ENCODE measurements at regions not wholly inside any gene's neighbourhood (a gene's known extent, or its start where the extent isn't known, plus 50 kb on each side); places are given as distances from the start of the nearest gene placed in this dataset.
"Not testable (repeated sequence)": the region's sequence is repeated elsewhere in the genome, so short reads cannot be mapped to it uniquely, and the experiment has no call there.

DNA sequence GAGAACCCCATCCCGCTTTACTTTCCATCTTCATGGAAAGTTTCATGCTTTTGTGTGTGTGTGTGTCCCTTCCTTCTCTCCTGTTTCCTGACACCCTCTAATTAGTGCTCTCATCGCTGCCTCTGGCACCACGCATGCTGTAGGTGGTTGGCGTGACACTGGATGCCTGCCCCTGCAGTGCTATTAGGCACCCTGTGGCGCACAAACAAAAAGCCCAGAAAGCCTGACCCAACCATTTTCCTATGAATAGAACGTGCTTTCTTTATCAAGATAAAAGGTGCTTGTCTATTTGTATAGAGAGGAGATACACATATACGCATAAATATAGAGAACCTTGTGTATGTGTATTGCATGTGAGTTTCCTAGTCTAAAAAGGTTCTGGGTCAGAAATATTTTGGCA lies 120.8 kb upstream of the CDCA7L start:
- DNase-seq, result peak; percentile 76

DNA sequence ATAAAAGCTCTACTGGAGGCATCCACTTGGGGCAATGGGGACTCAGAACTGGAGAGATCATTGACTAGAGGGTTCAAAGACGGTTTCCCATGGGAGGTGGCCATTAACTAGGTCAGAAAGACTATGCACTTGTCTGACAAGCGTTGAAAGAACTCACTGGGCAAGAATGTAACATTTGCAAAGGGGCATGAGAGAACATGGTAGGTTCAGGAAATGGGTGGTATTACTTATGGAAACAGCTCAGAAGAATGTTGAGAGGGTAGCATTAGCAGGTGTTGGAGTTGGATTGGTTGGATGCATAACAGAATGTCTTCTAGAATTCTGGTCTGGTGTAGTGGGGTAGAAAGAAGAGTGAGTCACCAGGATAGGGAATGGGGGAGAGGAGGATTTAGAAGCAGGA lies 119.1 kb upstream of the CDCA7L start:
- DNase-seq, result no peak

DNA sequence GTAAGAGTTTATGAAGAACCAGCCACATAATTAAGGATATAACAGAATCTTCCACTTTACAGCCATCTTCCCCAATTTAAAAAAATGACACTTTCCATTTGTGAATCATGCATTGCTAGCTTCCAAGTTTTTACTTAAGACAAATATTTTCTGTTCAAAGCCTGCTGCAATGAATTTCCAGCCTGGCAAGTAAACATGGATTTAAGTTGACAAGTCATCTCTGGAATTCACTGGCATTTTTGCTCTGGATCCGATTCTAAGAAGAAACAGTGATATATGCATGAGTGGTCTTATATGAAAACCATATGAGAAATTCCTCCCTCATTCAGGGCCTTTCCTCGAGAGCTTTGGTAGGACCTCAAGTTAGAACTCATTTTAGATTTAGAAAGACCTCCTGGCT lies 116.1 kb upstream of the CDCA7L start:
- no peak for DNase-seq

DNA sequence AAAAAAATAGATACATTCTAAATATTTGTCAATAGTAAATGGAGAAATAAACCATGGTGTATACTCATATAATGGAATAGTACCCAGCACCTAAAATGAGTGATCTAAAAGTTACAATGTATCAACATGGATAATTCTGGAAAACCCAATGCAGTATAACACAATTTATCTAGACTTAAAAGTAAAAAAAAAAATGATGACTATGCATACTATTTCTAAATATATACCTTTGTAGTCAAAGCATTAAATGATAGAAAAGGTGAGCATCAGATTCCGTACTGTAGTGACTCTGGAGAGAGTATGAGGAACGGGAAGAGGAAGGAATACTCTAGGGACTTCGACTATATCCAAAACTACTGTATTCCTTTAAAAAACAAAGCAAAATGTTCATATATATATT lies 115.2 kb upstream of the CDCA7L start:
- no peak for DNase-seq

DNA sequence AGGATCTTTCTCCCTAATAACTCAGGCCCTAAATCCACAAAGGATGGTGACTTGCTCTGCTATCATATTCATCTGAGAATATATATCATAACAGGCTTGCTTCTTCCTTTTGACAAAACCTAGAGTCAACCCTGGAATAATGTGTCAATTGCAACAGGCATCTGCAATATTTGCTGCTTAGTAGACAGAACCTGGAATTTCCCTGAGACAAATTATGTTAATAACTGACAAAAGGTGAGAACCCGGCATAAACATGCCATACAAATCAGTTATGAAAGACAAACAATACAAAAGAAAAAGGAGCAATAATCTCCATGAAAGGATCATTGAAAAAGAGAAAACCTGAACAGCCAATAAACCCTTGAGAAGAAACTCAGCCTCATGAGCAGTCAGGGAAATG lies 114.5 kb upstream of the CDCA7L start:
- DNase-seq, result no peak

DNA sequence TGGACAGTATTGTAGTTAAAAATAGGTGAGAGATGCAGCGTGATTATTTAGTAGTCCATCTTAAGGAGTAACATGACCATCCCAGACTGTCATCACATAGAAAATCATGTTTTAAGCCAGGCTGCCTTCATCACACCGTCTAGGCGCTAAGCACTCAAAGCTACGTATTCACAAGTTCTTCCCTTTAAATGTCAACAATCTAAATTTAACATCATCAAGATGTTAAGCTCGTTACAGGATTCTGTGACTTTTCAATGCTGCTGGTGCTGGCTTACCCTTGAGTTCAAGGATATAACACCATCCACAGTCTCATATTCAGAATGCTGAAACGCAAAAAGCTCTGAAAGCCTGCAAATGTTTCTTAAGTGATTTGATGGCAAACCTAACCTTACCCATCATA lies 109.5 kb upstream of the CDCA7L start:
- DNase-seq, result no peak

DNA sequence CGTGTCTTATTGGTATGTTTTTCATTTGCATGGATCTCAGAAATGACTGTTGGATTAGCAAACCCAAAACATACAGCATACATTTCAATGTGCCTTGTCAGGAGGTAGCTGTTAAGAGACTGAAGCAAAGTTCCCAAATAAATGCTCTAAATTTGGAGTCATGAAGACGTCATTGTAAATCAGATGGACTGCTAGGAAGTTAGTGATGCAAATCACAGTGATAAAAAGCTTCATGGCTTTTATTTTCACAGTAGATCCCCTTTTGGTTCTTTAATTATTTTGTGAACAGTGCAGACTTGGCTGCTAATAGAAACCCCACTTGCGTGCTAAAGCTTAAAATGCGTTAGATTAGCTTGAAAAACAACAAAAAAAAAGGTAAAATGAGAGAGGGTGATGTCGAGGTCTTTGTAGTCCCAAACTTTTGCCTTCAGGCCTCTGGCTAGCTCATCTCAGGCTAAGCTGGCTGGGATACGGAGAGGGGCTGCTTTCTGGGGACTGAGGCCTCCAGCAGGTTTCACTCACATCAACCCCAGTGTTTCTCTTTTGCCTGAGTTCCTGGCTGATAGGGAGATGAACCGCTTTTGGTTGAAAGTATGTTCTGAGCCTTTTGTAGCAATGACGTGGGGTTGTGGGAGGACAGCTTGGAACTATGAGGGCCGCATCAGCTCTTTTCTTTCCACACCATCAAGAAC lies 107.1 kb upstream of the CDCA7L start:
- no peak for DNase-seq

DNA sequence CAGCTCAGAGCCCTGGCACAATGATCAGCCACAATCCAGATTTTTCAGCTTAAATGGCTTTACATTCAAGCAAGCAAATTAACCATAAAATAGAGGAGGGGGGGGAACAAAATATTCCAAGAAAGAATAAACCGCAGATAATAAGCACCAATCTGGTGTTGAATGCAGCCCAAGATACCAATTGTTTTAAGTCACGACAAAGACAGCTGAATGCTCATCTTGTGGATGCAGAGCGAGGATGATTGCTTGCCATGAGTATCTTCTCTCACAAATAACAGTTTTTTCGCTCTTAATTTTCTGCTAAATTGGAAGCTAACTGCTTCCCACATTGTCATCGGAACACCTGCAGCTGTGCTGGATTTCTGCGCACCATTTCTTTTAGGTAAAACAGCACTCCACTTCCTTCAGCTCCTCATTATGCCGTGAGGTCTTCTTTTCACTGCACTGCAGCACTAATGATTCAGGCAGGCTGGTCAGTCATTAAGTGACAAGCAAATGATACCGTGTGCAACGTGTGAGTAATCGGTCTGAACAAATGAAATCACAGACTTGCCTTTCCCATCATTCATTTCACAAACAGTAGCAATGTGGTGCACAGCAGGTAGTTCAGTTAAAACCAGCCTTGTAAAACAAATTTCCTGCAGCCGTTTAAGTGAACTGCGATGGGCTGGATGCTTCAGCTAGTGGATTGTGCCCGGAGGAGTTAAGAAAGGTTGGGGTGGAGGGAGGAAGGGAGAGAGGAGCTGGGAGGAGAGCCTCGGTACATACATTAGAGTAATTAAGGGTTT lies 106.4 kb upstream of the CDCA7L start:
- DNase-seq, result peak; percentile 85

DNA sequence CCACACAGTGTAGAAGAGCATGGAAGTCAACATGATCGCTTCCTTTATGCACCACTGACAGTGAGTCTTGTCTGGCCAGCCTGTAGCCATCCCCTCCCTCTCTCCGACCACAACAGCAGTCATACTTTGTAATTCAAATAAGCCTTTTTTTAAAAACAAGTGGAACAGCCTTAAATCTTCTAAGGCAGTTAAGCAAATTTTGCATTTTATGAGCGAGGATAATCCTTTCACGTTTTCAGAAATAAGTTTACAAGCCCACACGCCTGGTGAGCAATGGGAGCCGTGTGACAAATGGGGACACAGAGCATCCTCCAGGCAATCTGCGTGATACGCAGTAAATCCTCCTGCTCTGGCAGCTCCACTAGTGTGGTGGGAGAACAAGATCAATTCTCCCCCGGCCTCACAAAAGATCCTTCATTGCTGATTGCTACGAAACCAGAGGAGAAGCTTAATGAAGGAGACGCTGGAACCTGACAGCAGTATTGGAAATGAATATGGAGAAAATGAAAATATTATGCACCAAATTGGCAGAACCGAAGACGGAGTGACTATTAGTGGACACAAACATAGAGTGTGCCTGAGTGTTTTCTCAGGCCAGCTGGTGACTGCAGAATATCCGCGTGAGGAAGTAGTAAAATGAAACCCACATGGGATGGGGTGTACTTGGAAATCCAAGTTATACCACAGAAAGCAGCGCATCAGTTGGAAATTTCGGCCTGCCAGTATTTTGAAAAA lies 104.2 kb upstream of the CDCA7L start:
- DNase-seq, result no peak

DNA sequence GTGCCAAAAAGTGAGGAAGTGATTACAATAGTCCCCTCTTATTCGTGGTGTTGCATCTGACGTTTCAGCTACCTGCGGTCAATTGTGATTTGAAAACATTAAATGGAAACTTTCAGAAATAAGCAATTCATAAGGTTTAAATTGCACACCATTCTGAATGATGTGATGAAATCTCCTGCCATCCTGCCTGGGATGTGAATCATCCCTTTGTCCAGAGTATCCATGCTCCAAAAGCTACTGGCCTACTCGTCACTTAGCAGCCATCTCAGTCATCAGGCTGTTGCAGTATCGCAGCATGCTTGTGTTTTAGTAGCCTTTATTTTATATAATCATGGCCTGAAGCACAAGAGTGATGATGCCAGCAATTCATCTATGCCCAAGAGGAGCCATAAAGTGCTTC lies 97.7 kb upstream of the CDCA7L start:
- DNase-seq, result no peak

DNA sequence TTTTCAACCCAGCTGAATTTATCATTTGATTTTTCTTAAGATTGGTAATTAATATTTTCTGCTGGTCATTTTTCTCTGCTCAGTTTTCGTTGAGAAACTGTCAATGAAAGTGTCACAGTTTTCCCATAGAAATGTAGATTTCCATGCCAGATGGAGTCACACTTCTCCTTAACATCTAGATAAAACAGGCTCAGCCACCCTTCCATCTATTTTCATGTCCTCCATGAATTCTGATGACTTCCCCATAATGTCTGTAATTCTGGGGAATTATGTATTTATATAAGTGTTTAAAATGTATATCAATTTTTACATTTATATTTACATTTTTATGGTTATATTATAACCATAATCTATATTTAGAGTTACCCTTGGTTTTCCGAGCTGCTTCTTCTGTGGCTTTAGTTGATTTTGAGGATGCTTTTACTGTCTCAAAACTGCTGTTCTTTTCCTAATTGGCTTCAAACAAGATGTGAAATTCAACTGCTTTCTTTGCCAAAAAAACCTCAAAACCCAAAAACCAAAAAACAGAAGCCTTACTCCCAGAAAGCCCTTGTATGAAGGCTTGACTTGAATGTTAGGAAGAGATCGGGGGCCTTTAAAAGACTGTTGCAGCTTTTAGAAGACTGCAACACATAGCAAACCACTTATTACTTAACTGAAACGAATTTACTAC lies 95.4 kb upstream of the CDCA7L start:
- no peak for DNase-seq

DNA sequence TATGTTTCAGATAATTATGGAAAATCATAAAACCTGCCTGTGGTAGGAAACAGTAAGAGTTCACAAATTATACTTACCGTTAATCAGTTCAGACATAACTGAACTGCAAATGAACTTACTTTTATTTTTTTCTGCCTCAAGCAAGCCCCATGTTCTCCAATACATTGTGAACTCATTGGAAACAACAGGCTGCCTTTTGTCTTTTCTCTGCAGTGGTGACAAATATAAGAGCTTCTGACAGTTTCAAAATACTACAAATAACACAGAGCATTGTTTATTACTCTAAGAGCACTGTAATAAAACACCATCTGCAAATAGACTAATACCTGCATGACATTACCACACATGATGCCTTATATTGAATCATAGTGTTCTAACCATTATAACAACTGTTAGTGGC lies 94.0 kb upstream of the CDCA7L start:
- DNase-seq, result no peak

DNA sequence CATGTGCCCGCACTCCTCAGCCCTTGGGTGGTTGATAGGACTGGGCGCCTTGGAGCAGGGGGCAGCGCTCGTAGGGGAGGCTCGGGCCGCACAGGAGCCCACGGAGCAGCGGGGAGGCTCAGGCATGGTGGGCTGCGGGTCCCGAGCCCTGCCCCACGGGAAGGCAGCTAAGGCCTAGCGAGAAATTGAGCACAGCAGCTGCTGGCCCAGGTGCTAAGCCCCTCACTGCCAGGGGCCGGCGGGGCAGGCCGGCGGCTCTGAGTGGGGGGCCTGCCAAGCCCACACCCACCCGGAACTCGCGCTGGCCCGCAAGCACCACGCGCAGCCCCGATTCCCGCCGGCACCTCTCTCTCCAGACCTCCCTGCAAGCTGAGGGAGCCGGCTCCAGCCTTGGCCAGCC lies 86.7 kb upstream of the CDCA7L start:
- DNase-seq, result not testable (repeated sequence)

DNA sequence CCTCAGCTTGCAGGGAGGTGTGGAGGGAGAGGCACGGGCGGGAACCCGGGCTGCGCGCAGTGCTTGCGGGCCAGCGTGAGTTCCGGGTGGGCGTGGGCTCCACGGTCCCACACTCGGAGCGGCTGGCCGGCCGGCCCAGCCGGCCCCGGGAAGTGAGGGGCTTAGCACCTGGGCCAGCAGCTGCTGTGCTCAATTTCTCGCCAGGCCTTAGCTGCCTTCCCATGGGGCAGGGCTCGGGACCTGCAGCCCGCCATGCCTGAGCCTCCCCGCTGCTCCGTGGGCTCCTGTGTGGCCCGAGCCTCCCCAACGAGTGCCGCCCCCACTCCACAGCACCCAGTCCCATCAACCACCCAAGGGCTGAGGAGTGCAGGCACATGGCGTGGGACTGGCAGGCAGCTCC lies 83.0 kb upstream of the CDCA7L start:
- not testable (repeated sequence) for DNase-seq

DNA sequence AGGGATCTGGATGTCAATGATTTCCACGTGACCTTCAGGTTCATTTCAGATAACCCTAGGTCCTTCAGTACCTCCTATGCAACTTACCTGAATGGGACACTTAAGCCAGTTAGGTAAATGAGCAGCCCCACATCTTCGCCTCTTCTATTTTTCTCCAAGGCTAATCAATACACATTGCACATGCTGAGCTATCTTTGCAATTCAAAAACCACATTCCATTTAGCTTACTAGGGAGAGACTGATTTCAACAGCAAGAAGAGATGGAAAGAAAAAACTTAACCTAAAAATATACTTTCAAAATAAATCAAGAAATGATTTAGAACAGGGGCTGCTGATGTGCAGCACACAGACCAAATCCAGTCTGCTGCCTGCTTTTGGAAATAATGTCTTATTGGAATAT lies 81.8 kb upstream of the CDCA7L start:
- DNase-seq, result no peak

DNA sequence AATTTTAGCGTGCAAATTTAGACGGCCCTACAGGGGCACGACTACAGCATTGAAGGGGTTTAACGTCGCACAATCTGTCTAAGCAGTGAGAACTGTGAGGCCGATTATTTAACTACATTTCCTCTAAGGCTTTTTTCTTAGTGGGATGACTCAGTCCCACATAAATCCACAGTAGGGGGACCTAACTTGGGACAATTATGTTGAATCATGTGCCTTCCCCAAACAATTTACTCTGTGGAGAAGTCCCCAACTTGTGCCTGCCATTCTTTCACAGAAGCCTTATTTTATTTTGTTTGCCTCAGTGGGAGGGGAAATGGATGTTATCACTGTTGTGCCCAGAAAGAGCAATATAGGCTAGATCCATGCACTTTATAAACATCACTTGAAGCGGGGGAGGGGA lies 80.3 kb upstream of the CDCA7L start:
- no peak for DNase-seq

DNA sequence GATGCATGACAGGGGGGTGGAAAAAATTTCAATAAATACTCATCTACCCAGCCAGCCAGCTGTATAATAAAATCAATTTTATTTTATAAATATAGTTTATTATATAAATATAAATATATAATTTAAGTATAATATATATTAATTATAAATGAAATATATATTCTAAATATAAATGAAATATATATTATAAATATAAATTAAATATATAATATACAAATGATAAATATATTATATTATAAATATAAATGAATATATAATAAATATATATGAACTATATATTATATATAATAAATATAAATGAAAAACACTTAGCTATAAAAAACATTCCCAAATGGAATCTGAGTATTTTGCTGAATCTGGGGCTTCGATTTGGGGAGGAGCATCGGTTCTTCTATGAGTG lies 79.4 kb upstream of the CDCA7L start:
- no peak for DNase-seq

DNA sequence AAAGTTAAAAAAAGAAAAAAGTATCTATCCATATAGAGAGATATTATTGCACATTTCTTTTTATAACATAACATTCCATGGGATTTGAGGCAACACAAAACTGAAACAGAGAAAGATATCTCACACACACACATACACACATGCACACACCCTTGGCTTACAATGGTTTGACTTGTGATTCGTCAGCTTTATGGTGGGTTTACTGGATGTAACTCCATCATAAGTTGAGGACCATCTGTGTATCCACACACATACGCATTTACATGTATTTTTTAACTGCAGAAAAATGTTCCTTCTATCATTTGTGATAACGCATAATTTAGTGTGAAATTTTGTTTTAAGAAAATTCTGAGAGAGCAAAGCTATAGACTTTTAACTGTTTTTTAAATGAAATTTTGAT lies 74.2 kb upstream of the CDCA7L start:
- DNase-seq, result no peak

DNA sequence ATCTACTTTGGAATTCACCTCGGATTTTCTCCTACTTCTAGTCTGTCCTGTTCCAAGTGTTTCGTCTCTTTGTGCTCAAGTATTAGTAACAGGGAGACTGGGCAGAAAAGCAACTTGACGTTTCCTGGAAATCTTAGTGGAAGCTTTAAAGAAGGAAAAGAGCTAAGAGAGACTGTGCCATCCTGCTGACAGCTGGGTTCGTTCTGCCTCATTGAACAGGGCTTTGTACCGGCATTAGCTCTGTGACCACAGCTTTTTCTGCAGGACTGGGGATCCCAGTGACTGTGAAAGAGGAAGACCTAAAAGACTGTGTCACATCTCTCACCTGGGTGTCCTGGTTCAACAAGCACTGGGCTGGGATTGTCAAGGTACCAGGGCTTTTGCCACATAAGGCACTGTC lies 70.8 kb upstream of the CDCA7L start:
- no peak for DNase-seq

DNA sequence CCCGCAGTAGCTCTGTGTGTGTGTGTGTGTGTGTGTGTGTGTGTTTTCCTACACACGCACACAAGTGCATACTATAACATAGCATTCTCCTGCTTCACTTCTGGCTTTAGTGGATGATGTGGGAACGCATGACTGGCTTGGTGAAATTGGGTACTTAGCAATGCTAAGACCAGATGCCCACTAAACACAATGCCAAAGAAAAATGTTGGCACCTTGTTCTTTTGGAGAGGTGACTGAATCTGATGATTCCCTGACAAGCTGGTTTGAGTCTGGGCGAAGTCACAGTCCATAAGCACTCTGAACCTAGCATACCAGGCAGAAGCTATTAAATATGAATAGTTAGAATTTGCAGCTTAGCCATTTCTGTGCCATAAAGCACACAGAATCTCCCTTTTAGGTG lies 68.0 kb upstream of the CDCA7L start:
- DNase-seq, result no peak

DNA sequence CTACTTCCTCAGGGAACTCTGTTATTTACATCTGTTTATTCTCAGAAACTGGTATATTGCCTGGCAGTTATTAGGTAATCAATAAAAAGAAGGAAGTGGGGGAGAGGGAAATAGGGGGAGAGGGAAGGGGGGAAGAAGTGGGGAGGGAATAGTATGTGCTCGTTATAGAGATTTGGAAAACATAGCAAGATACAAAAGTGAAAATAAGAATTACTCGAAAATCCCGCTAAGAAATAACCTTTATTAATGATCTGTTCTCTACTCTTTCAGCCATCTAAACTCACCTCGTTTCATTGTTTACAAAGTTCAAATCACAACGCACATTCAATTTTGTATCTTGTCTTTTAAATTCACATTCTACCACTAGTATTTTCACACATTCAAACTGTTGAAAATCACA lies 63.0 kb upstream of the CDCA7L start:
- no peak for DNase-seq

DNA sequence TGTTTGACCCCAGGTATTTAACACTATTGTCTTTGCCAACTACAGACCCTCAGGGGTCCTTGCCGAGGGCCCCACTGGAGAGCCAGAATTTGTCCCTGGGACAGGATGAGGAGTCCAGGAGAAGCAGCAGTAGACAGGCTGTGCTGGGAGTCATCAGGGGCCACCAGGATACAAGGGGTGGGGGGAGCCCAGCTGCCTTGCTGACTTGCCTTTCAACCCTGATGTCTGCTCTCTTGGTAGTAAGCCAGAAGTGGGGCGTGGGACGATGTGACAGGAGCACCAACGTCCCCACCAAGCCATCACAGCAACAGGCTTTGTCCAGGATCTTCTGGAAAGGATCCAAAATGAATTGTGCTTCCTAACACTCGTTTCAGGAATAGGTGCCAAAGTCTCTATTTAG lies 62.4 kb upstream of the CDCA7L start:
- no peak for DNase-seq

DNA sequence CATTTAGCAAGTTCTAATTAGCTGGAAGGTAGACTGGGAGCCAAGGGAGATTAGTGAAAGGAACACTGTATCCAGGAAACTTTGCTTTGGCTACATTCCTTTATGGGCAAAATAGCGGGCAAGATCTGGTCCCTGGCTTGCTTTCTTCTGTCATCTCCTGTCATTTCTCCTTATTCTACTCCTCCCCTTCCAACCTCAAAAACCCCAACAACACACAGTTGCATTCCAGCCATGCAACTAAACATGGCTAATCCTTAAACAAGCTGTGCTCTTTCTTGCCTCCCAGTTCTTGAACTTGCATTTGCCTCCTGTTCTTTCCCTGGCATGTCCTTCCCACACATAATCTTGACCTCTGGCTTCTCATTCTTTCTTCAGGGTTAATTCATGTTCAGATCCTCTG lies 59.5 kb upstream of the CDCA7L start:
- DNase-seq, result no peak

DNA sequence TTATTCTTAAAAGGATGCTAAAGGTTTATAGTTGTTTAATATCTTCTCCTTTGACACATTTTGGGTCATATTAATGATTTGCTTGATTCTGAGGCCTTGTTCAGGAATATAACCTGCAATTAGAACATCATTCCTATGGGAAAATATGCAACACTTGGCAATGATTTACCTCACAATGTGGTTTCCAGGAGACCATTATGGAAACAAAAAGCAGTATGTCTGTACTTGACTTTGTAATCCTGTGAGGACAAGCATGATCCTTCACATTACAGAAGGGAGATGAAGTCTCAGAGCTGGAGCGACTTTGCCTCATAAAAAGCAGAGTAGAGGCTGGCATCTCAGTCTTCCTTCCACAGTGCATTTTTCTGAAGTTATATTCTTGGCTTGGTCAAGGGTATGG lies 57.0 kb upstream of the CDCA7L start:
- no peak for DNase-seq

All from NCI-H1417 treated with DMSO at 0.1 percent for 48 hours (cell line).